AG08396 (cell line): ENCODE measurements at regions not wholly inside any gene's neighbourhood (a gene's known extent, or its start where the extent isn't known, plus 50 kb on each side); places are given as distances from the start of the nearest gene placed in this dataset.
A peak's percentile ranks its signal among the peaks of the same experiment; 100 is the strongest.
"Not testable (repeated sequence)": the region's sequence is repeated elsewhere in the genome, so short reads cannot be mapped to it uniquely, and the experiment has no call there.

Experiments used
- DNase-seq: peaks from one replicate; pipeline ENCODE4 v3.0.0; 2012; ENCODE audit warnings: low spot score, mixed read lengths

GRCh38 chr1:87956750-87957149, 628.1 kb downstream of the LMO4 start:
- no peak for DNase-seq

GRCh38 chr1:87957331-87957730, 628.7 kb downstream of the LMO4 start:
- DNase-seq = no peak

GRCh38 chr1:87958201-87958600, 629.5 kb downstream of the LMO4 start:
- no peak for DNase-seq

GRCh38 chr1:87958716-87959115, 630.0 kb downstream of the LMO4 start:
- no peak for DNase-seq

GRCh38 chr1:87959236-87959635, 630.6 kb downstream of the LMO4 start:
- DNase-seq = no peak

GRCh38 chr1:87961992-87962391, 633.3 kb downstream of the LMO4 start:
- no peak for DNase-seq

- DNase-seq = no peak
These were observed 634.9 kb downstream of the LMO4 start for GRCh38 chr1:87963556-87963955.

GRCh38 chr1:87965193-87965592, 636.5 kb downstream of the LMO4 start:
- no peak for DNase-seq

GRCh38 chr1:87968197-87968955, 639.7 kb downstream of the LMO4 start:
- DNase-seq = peak; percentile 17

- DNase-seq = no peak
These were observed 640.4 kb downstream of the LMO4 start for GRCh38 chr1:87969040-87969439.

- DNase-seq = no peak
These were observed 644.1 kb downstream of the LMO4 start for GRCh38 chr1:87972811-87973210.

GRCh38 chr1:87973896-87974295, 645.2 kb downstream of the LMO4 start:
- DNase-seq = no peak

GRCh38 chr1:87976316-87976715, 647.6 kb downstream of the LMO4 start:
- DNase-seq = no peak

GRCh38 chr1:87977145-87977544, 648.5 kb downstream of the LMO4 start:
- DNase-seq = no peak

- no peak for DNase-seq
These were observed 650.4 kb downstream of the LMO4 start for GRCh38 chr1:87979079-87979478.

- DNase-seq = no peak
These were observed 651.8 kb downstream of the LMO4 start for GRCh38 chr1:87980494-87980893.

- no peak for DNase-seq
These were observed 652.7 kb downstream of the LMO4 start for GRCh38 chr1:87981386-87981785.

GRCh38 chr1:87981810-87982209, 653.1 kb downstream of the LMO4 start:
- DNase-seq = no peak

- DNase-seq = no peak
These were observed 655.2 kb downstream of the LMO4 start for GRCh38 chr1:87983841-87984240.

GRCh38 chr1:87985071-87985470, 656.4 kb downstream of the LMO4 start:
- DNase-seq = no peak

- DNase-seq = no peak
These were observed 657.6 kb downstream of the LMO4 start for GRCh38 chr1:87986130-87986866.

- DNase-seq = no peak
These were observed 660.7 kb downstream of the LMO4 start for GRCh38 chr1:87989346-87989745.

- DNase-seq = not testable (repeated sequence)
These were observed 663.9 kb downstream of the LMO4 start for GRCh38 chr1:87992536-87992935.

- DNase-seq = no peak
These were observed 664.4 kb downstream of the LMO4 start for GRCh38 chr1:87993051-87993450.
